ENCODE measurements at regions not wholly inside any gene's neighbourhood (a gene's known extent, or its start where the extent isn't known, plus 50 kb on each side); places are given as distances from the start of the nearest gene placed in this dataset.

GRCh38 chr17:77882481-77883212 lies 75.9 kb upstream of the TNRC6C start:
- H3K4me3 ChIP-seq: peak overlapping the region in 1 of 10 donors; percentile 13
- peak; percentile 60 to 78 (median 72) for ATAC-seq
- peaks cover 27 to 61% (median 45%) of the 10 kb centered on the region in 9 donors for H3K4me1 ChIP-seq
- 30 to 47% methylated on average over 12 of the region's 12 CpGs for WGBS, 2 donors
- intact Hi-C loops (cut with DNase I): loop anchor here in 6 of 10 donors (5.0 to 10.0 kb wide), 6 partner anchors 48 to 132 kb away; partner anchors contain the start of gene TNRC6C (in 1 of the 6)
- peaks cover 0 to 8% (median 0%) of the 10 kb centered on the region in 7 donors for H3K27me3 ChIP-seq
- H3K27ac ChIP-seq: peak overlapping the region in 9 of 10 donors; percentile 17 to 93 (median 72)
- TF ChIP-seq CTCF (IDR thresholded peaks at IDR 0.05): no peak
- no peaks in the 10 kb centered on the region for H3K9me3 ChIP-seq
- peak; percentile 72 to 77 for DNase-seq
- no peaks in the 10 kb centered on the region for H3K36me3 ChIP-seq

DNA sequence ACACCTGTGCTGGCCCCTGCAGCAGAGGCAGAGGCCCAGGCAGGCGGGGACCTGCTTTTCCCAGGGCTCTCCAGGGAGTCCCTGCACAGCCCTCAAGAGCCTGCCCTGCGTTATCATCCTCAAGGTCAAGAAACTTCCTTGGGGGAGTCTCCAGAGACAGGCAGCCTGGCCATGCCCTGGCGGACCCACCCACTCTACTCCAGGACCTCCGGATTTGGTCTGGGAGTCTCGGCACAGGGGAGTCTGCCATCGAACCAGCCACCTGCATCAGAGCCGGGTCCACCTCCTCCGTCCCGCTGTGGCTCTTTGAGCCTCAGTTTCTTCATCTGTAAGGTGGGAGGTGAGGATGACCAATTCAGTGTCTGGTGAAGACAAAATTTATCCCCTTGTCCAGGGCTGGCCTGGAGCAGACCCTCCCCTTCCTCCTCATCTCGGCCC lies 75.3 kb upstream of the TNRC6C start:
- Histone ChIP-seq H3K27me3 (peaks cover 0 to 8% (median 0%) of the 10 kb centered on the region in 7 donors), H3K4me1 (peaks cover 27 to 66% (median 45%) of the 10 kb centered on the region in 9 donors), H3K4me3 (no peak overlapping the region), H3K27ac (peak overlapping the region in 9 of 10 donors; percentile 17 to 93 (median 72)), H3K36me3 (no peaks in the 10 kb centered on the region), H3K9me3 (no peaks in the 10 kb centered on the region)
- no peak for TF ChIP-seq CTCF (IDR thresholded peaks at IDR 0.05)
- intact Hi-C loops (cut with DNase I): loop anchor here in 6 of 10 donors (5.0 to 10.0 kb wide), 6 partner anchors 48 to 132 kb away; partner anchors contain the start of gene TNRC6C (in 1 of the 6)
- DNase-seq (peak in 1 of 2 donors; percentile 17), ATAC-seq (no peak)
- WGBS, 2 donors: 89 to 94% methylated on average over 10 of the region's 10 CpGs

DNA sequence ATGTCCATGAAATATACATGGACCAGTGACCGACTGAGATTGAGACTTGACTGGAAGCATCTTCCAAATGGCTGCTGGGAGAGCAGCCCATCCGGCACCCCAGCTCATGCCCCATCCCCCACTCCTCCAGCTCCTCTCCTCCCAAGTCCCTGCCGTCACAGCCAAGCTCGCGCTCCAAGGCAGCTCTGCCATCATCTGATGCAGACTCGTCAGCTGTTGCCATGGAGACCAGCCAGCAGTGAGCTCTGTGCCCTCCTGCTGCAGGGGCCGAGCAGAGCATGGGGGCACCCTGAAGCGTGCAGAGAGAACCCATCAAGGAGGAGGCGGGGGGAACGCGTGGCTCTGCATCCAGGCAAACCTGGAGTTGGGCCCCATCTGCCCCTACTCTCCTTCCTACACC lies 74.5 kb upstream of the TNRC6C start:
- no peak for TF ChIP-seq CTCF (IDR thresholded peaks at IDR 0.05)
- no peak for ATAC-seq
- intact Hi-C loops (cut with DNase I): loop anchor here in 6 of 10 donors (5.0 to 10.0 kb wide), 6 partner anchors 49 to 131 kb away; partner anchors contain the start of gene TNRC6C (in 1 of the 6)
- peaks cover 27 to 73% (median 45%) of the 10 kb centered on the region in 9 donors for H3K4me1 ChIP-seq
- peaks cover 0 to 8% (median 0%) of the 10 kb centered on the region in 7 donors for H3K27me3 ChIP-seq
- no peaks in the 10 kb centered on the region for H3K9me3 ChIP-seq
- H3K36me3 ChIP-seq: no peaks in the 10 kb centered on the region
- DNase-seq: peak in 1 of 2 donors; percentile 45
- H3K4me3 ChIP-seq: no peak overlapping the region
- 79 to 84% methylated on average over 11 of the region's 11 CpGs for WGBS, 2 donors
- H3K27ac ChIP-seq: no peak overlapping the region

GRCh38 chr17:77884967-77885641 lies 73.4 kb upstream of the TNRC6C start:
- H3K4me3 ChIP-seq: no peak overlapping the region
- no peak for TF ChIP-seq CTCF (IDR thresholded peaks at IDR 0.05)
- DNase-seq (no peak), ATAC-seq (no peak)
- H3K27ac ChIP-seq: no peak overlapping the region
- intact Hi-C loops (cut with DNase I): loop anchor here in 7 of 10 donors (5.0 to 10.0 kb wide), 8 partner anchors 50 to 343 kb away; partner anchors contain the start of gene TNRC6C (in 3 of the 7)
- WGBS, 2 donors: 74 to 79% methylated on average over 3 to 4 of the region's 4 CpGs
- H3K27me3 ChIP-seq: peaks cover 0 to 11% (median 0%) of the 10 kb centered on the region in 7 donors
- H3K4me1 ChIP-seq: peaks cover 27 to 68% (median 40%) of the 10 kb centered on the region in 9 donors
- no peaks in the 10 kb centered on the region for H3K36me3 ChIP-seq
- no peaks in the 10 kb centered on the region for H3K9me3 ChIP-seq
